ENCODE measurements at regions not wholly inside any gene's neighbourhood (a gene's known extent, or its start where the extent isn't known, plus 50 kb on each side); places are given as distances from the start of the nearest gene placed in this dataset.

DNA sequence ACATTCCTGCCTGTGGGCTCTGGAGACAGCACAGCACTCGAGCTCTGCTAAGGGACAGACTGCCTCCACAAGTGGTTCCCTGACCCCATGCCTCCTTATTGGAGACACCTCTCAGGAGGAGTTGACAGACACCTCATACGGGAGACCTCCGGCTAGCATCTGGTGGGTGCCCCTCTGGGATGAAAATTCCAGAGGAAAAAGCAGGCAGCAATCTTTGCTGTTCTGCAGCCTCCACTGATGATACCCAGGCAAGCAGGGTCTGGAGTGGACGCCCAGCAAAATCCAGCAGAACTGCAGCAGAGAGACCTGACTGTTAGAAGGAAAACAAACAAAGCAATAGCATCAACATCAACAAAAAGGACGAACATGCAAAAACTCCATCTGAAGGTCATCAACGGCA, 639.4 kb downstream of the SLC16A7 start:
- TF ChIP-seq, protein P1, sequence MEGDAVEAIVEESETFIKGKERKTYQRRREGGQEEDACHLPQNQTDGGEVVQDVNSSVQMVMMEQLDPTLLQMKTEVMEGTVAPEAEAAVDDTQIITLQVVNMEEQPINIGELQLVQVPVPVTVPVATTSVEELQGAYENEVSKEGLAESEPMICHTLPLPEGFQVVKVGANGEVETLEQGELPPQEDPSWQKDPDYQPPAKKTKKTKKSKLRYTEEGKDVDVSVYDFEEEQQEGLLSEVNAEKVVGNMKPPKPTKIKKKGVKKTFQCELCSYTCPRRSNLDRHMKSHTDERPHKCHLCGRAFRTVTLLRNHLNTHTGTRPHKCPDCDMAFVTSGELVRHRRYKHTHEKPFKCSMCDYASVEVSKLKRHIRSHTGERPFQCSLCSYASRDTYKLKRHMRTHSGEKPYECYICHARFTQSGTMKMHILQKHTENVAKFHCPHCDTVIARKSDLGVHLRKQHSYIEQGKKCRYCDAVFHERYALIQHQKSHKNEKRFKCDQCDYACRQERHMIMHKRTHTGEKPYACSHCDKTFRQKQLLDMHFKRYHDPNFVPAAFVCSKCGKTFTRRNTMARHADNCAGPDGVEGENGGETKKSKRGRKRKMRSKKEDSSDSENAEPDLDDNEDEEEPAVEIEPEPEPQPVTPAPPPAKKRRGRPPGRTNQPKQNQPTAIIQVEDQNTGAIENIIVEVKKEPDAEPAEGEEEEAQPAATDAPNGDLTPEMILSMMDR (conservative IDR thresholded peaks at IDR 0.05 in 1 of 2, IDR thresholded peaks at IDR 0.05 in 1 of 2; ENCODE audit: low read depth in 1 of 2, low read length in 2 of 2): no peak
- TF ChIP-seq EZH2 (IDR thresholded peaks at IDR 0.05; ENCODE audit: low read length, missing control alignments): no peak

All from fibroblast of lung (primary cell).